Muscle layer of duodenum (tissue), 2 donors: ENCODE measurements at regions not wholly inside any gene's neighbourhood (a gene's known extent, or its start where the extent isn't known, plus 50 kb on each side); places are given as distances from the start of the nearest gene placed in this dataset.

Experiments used
- H3K27ac ChIP-seq: one replicate; pipeline ENCODE4 v1.7.0; 2013; ENCODE audit warnings: mild to moderate bottlenecking, low read length
- H3K27me3 ChIP-seq: one replicate; pipeline ENCODE4 v1.7.0; 2013; ENCODE audit warnings: low read depth, mild to moderate bottlenecking, control low read depth, low read length
- H3K36me3 ChIP-seq, 2 donors: one replicate each; pipeline ENCODE4 v1.7.0; 2013; ENCODE audit warnings: low read length in 2 of 2, control low read depth in 1 of 2, mild to moderate bottlenecking in 1 of 2; ENCODE audit not compliant: insufficient read depth in 2 of 2, control insufficient read depth in 1 of 2
- H3K4me1 ChIP-seq, 2 donors: one replicate each; pipeline ENCODE4 v1.7.0; 2013; ENCODE audit warnings: low read length in 2 of 2, mild to moderate bottlenecking in 2 of 2, control low read depth in 1 of 2, moderate library complexity in 1 of 2; ENCODE audit not compliant: insufficient read depth in 2 of 2, control insufficient read depth in 1 of 2
- H3K4me3 ChIP-seq, 2 donors: one replicate each; pipeline ENCODE4 v1.7.0; 2013; ENCODE audit warnings: low read length in 2 of 2, low read depth in 1 of 2, mild to moderate bottlenecking in 1 of 2
- H3K9me3 ChIP-seq, 2 donors: one replicate each; pipeline ENCODE4 v1.7.0; 2013; ENCODE audit warnings: low read length in 2 of 2, control low read depth in 1 of 2, mild to moderate bottlenecking in 1 of 2; ENCODE audit not compliant: control insufficient read depth in 1 of 2
- donor health status: healthy.

GRCh38 chrX:38919853-38920528, 118.7 kb downstream of the MID1IP1 start:
- Histone ChIP-seq H3K9me3 (no peaks in the 10 kb centered on the region), H3K27me3 (no peaks in the 10 kb centered on the region), H3K4me1 (peaks cover 0 to 5% of the 10 kb centered on the region in 2 donors), H3K36me3 (no peaks in the 10 kb centered on the region), H3K27ac (no peak overlapping the region), H3K4me3 (no peak overlapping the region)

DNA sequence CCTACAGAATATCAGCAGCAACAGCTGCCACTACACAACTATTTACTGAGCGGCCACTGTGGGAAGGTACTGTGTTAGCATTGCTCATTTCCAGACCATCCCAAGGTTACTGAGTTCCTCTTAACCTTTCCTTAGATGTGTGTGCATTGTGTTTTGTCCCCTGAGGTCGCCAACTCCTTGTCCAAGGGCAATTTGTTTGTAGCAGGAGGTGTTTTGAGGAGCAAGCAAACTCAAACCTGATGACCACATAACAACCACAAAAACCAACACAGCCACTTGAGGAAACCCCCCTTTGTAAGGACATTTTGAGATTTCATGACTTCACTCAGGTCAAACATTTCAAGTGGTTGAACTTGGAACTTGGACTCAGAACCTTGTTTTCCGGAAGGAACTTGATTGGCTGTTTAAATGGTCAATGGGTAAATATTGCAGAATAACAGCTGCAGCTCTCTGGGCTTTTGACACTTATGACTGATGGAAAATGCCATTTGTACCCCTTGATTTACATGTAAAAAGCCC, 122.3 kb downstream of the MID1IP1 start:
- H3K36me3 ChIP-seq = no peaks in the 10 kb centered on the region
- H3K4me3 ChIP-seq = no peak overlapping the region
- H3K27me3 ChIP-seq = no peaks in the 10 kb centered on the region

GRCh38 chrX:38927592-38927991, 126.3 kb downstream of the MID1IP1 start:
- Histone ChIP-seq H3K4me1 (peaks cover 0 to 3% of the 10 kb centered on the region in 2 donors), H3K27ac (no peak overlapping the region), H3K4me3 (no peak overlapping the region)

More for the DNA sequence above, 122.3 kb downstream of the MID1IP1 start:
- Histone ChIP-seq H3K9me3 (no peaks in the 10 kb centered on the region), H3K4me1 (no peaks in the 10 kb centered on the region), H3K27ac (no peak overlapping the region)

GRCh38 chrX:38929966-38930421, 128.7 kb downstream of the MID1IP1 start:
- no peak overlapping the region for H3K4me3 ChIP-seq
- H3K27me3 ChIP-seq = no peaks in the 10 kb centered on the region
- H3K36me3 ChIP-seq = no peaks in the 10 kb centered on the region
- H3K4me1 ChIP-seq = peaks cover 0 to 3% of the 10 kb centered on the region in 2 donors
- no peaks in the 10 kb centered on the region for H3K9me3 ChIP-seq
- peak overlapping the region; percentile 51 for H3K27ac ChIP-seq

More at GRCh38 chrX:38927592-38927991, 126.3 kb downstream of the MID1IP1 start:
- Histone ChIP-seq H3K9me3 (no peaks in the 10 kb centered on the region), H3K27me3 (no peaks in the 10 kb centered on the region), H3K36me3 (no peaks in the 10 kb centered on the region)

DNA sequence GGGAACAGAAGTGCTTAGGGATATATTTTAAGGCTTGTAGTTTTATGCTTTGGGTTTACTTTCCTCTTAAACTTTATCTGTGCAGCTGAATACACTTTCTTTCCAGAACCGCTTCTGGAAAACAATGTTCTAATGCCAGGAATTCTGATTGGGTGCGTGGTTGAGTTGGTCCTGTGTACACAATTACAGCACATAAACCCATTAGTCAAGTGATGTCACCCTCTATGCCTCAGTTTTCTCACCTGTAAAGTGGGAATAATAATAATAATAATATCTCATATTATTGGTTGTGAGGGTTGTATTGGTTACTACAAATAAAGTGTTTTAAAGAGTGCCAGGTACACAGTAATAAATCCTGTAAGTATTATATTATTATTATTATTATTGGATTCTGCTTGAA, 129.2 kb downstream of the MID1IP1 start:
- peak overlapping the region; percentile 51 for H3K27ac ChIP-seq
- H3K27me3 ChIP-seq = no peaks in the 10 kb centered on the region
- no peak overlapping the region for H3K4me3 ChIP-seq
- H3K9me3 ChIP-seq = no peaks in the 10 kb centered on the region
- H3K36me3 ChIP-seq = no peaks in the 10 kb centered on the region
- peaks cover 0 to 3% of the 10 kb centered on the region in 2 donors for H3K4me1 ChIP-seq

DNA sequence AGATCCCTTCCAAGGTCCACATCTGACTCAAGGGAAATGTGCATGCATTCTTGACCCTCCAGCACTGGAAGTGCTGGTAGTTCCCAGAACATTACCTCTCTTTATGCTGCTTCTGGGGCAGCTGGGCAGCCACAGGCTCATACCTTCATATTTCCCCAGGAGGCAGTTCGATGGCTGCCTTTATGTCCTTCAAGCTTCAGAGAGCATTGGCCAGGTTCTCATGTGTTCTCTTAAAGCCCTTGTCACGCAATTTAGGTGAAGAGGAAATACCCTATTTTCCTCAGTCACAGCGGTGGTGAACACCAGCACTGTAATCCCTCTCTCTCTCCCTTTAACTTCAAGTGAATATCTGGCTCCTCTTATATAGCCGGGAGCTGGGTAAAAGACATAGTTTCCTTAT, 134.3 kb downstream of the MID1IP1 start:
- no peaks in the 10 kb centered on the region for H3K4me1 ChIP-seq
- no peaks in the 10 kb centered on the region for H3K36me3 ChIP-seq
- no peak overlapping the region for H3K4me3 ChIP-seq
- no peak overlapping the region for H3K27ac ChIP-seq
- no peaks in the 10 kb centered on the region for H3K9me3 ChIP-seq
- H3K27me3 ChIP-seq = no peaks in the 10 kb centered on the region

DNA sequence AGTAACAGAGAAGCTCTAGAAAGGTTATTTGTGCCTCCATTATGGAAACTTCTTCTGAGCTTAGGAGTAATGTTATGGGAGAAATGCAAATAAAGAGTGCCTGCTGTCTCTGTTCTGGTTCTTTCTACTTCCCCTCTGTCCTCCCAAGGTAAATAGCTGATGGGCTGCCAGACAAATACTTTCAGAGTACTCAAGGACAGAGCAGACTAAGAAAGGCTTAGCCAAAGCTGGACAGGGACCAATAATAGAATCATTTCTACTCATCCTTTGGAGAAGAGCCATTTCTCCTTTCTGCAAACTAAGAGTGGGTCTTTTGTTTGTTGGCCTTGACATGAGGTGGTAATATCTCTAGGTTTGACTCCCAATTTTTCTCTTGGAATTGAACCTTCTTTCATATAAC, 136.1 kb downstream of the MID1IP1 start:
- H3K4me3 ChIP-seq = no peak overlapping the region
- H3K36me3 ChIP-seq = no peaks in the 10 kb centered on the region
- H3K27me3 ChIP-seq = no peaks in the 10 kb centered on the region
- no peaks in the 10 kb centered on the region for H3K9me3 ChIP-seq
- no peak overlapping the region for H3K27ac ChIP-seq
- no peaks in the 10 kb centered on the region for H3K4me1 ChIP-seq

DNA sequence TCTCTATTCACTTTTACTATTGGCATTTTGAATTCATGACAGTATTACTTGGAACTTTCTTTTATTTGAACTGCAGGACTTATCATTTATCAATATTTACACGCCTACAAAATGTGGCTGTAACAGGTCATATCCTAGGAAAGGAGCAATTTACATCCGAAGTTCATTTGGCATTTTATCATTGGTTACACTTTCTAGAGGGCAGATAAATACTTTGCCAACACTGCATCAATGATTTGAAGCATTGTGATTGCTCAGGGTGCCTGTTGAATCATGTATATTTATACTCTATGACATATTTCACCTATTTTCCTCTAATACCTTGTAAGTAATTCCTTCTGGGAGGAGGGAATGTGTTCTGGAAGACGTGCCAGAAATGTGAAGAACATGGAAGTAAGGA, 136.7 kb downstream of the MID1IP1 start:
- H3K27ac ChIP-seq = no peak overlapping the region
- no peaks in the 10 kb centered on the region for H3K4me1 ChIP-seq
- no peak overlapping the region for H3K4me3 ChIP-seq
- no peaks in the 10 kb centered on the region for H3K27me3 ChIP-seq
- no peaks in the 10 kb centered on the region for H3K9me3 ChIP-seq
- H3K36me3 ChIP-seq = no peaks in the 10 kb centered on the region

- no peaks in the 10 kb centered on the region for H3K27me3 ChIP-seq
- H3K4me3 ChIP-seq = no peak overlapping the region
- no peak overlapping the region for H3K27ac ChIP-seq
- no peaks in the 10 kb centered on the region for H3K9me3 ChIP-seq
- no peaks in the 10 kb centered on the region for H3K36me3 ChIP-seq
- H3K4me1 ChIP-seq = no peaks in the 10 kb centered on the region
These were observed 137.8 kb downstream of the MID1IP1 start for GRCh38 chrX:38939067-38939466.

GRCh38 chrX:38940547-38940946, 139.3 kb downstream of the MID1IP1 start:
- no peak overlapping the region for H3K27ac ChIP-seq
- no peaks in the 10 kb centered on the region for H3K27me3 ChIP-seq
- no peak overlapping the region for H3K4me3 ChIP-seq
- no peaks in the 10 kb centered on the region for H3K4me1 ChIP-seq
- no peaks in the 10 kb centered on the region for H3K36me3 ChIP-seq
- H3K9me3 ChIP-seq = no peaks in the 10 kb centered on the region

- H3K9me3 ChIP-seq = no peaks in the 10 kb centered on the region
- no peaks in the 10 kb centered on the region for H3K27me3 ChIP-seq
- H3K4me3 ChIP-seq = no peak overlapping the region
- no peaks in the 10 kb centered on the region for H3K4me1 ChIP-seq
- no peak overlapping the region for H3K27ac ChIP-seq
- H3K36me3 ChIP-seq = no peaks in the 10 kb centered on the region
These were observed 140.4 kb downstream of the MID1IP1 start for GRCh38 chrX:38941675-38942074.

DNA sequence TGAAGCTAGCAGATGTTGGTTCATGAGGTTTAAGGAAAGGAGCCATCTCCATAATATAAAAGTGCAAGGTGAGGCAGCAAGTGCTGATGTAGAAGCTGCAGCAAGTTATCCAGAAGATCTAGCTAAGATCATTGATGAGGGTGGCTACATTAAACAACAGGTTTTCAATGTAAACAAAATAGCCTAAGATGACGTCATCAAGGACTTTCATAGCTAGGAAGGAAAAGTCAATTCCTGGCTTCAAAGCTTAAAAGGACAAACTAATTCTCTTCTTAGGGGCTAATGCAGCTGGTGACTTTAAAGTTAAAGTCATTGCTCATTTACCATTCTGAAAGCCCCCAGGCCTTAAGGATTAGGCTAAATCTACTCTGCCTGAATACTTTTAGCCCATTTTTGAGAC, 141.9 kb downstream of the MID1IP1 start:
- no peak overlapping the region for H3K27ac ChIP-seq
- no peaks in the 10 kb centered on the region for H3K9me3 ChIP-seq
- H3K36me3 ChIP-seq = no peaks in the 10 kb centered on the region
- H3K27me3 ChIP-seq = no peaks in the 10 kb centered on the region
- no peak overlapping the region for H3K4me3 ChIP-seq
- no peaks in the 10 kb centered on the region for H3K4me1 ChIP-seq
